ENCODE measurements at regions not wholly inside any gene's neighbourhood (a gene's known extent, or its start where the extent isn't known, plus 50 kb on each side); places are given as distances from the start of the nearest gene placed in this dataset.
A peak's percentile ranks its signal among the peaks of the same experiment; 100 is the strongest.

GRCh38 chr5:158423623-158424200 lies 564.8 kb upstream of the CLINT1 start:
- H3K4me1 ChIP-seq, result peaks cover 0 to 19% (median 10%) of the 10 kb centered on the region in 10 experiments; a peak in 12 of 20 replicates
- H4K20me1 ChIP-seq, result no peaks in the 10 kb centered on the region
- H3K9me3 ChIP-seq (replicated peaks in 1 of 11), result peaks cover 21 to 99% (median 86%) of the 10 kb centered on the region in 11 experiments
- no peak overlapping the region for H3K4me2 ChIP-seq
- H3K4me3 ChIP-seq, result no peak overlapping the region
- no peak for TF ChIP-seq Cebpa-rat (IDR thresholded peaks at IDR 0.05)
- peaks cover 0 to 60% (median 25%) of the 10 kb centered on the region in 11 experiments; a peak in 16 of 22 replicates for H3K36me3 ChIP-seq
- H3K27me3 ChIP-seq, result no peaks in the 10 kb centered on the region
- no peak overlapping the region for H3K9ac ChIP-seq
- H3K27ac ChIP-seq, result no peak overlapping the region

DNA sequence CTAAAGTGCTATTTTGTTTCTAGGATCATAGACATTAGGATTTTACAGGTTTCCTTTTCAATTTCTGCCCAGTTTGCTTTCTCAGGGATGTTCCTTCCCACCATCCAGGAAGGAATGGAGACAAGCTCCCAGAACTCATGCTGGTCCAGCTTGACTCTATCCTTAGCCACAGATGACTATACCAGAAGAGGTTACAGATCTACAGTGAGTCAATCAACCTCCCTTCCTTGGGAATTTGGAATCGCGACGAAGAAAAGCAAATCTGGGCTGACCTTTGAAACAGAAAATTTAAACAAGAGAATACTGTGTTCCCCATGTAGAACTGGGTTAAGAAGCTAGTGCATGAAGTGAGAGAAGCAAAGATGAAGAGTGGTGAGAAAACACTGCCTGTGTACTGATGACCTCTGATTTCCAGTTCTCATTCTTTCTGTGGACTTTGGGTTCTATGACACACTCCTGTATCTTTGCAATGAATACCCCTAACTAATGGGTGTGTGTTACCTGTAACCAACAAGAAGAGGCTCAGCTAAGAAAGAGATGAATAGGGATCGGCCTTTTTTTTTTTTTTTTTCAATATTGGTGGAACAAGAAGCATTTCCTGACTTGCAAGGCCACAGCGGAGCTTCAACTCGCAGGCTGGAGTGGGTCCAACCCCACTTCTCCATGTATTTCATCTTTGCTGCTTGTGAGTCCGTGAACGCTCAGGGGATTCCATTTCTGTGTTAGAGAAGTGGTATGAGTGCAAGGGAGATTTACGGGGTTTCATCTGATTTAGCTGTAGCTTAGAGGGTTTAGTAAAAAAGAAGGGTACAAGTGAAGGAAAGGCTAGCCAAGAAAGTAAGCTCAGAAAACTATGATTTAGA lies 563.9 kb upstream of the CLINT1 start:
- TF ChIP-seq Cebpa-rat (IDR thresholded peaks at IDR 0.05), result no peak
- Histone ChIP-seq H4K20me1 (no peaks in the 10 kb centered on the region), H3K27ac (no peak overlapping the region), H3K27me3 (no peaks in the 10 kb centered on the region), H3K4me2 (no peak overlapping the region), H3K4me3 (no peak overlapping the region), H3K4me1 (peaks cover 0 to 19% (median 10%) of the 10 kb centered on the region in 10 experiments; a peak in 12 of 20 replicates), H3K36me3 (peaks cover 0 to 68% (median 33%) of the 10 kb centered on the region in 11 experiments; a peak in 16 of 22 replicates), H3K9me3 (replicated peaks in 1 of 11) (peaks cover 30 to 99% (median 86%) of the 10 kb centered on the region in 11 experiments), H3K9ac (no peak overlapping the region)

- peaks cover 42 to 99% (median 91%) of the 10 kb centered on the region in 11 experiments for H3K9me3 ChIP-seq (replicated peaks in 1 of 11)
- no peak for TF ChIP-seq Cebpa-rat (IDR thresholded peaks at IDR 0.05)
- no peak overlapping the region for H3K9ac ChIP-seq
- H4K20me1 ChIP-seq, result no peaks in the 10 kb centered on the region
- no peak overlapping the region for H3K27ac ChIP-seq
- H3K4me1 ChIP-seq, result peaks cover 0 to 13% (median 10%) of the 10 kb centered on the region in 10 experiments; a peak in 12 of 20 replicates
- no peak overlapping the region for H3K4me3 ChIP-seq
- H3K4me2 ChIP-seq, result peak overlapping the region in 8 of 11 experiments; percentile 10 to 57 (median 34); a peak in 11 of 22 replicates
- H3K27me3 ChIP-seq, result no peaks in the 10 kb centered on the region
- H3K36me3 ChIP-seq, result peaks cover 0 to 79% (median 33%) of the 10 kb centered on the region in 11 experiments; a peak in 16 of 22 replicates
Measured at GRCh38 chr5:158421319-158421718, 562.4 kb upstream of the CLINT1 start.

- Histone ChIP-seq H3K4me1 (peaks cover 0 to 13% (median 10%) of the 10 kb centered on the region in 10 experiments; a peak in 14 of 20 replicates), H3K27ac (no peak overlapping the region), H3K9me3 (replicated peaks in 1 of 11) (peaks cover 30 to 99% (median 90%) of the 10 kb centered on the region in 11 experiments), H3K4me2 (peak overlapping the region in 1 of 11 experiments; percentile 17; a peak in 1 of 22 replicates), H3K27me3 (no peaks in the 10 kb centered on the region), H3K36me3 (peaks cover 0 to 68% (median 23%) of the 10 kb centered on the region in 11 experiments; a peak in 14 of 22 replicates), H3K9ac (no peak overlapping the region), H3K4me3 (no peak overlapping the region), H4K20me1 (no peaks in the 10 kb centered on the region)
- TF ChIP-seq Cebpa-rat (IDR thresholded peaks at IDR 0.05), result no peak
Measured at GRCh38 chr5:158419186-158419585, 560.2 kb upstream of the CLINT1 start.

GRCh38 chr5:158414780-158415179 lies 555.8 kb upstream of the CLINT1 start:
- Histone ChIP-seq H3K4me3 (no peak overlapping the region), H3K9me3 (replicated peaks in 1 of 11) (peaks cover 14 to 99% (median 88%) of the 10 kb centered on the region in 11 experiments; a peak in 20 of 22 replicates), H3K4me2 (no peak overlapping the region), H3K4me1 (peaks cover 0 to 26% (median 0%) of the 10 kb centered on the region in 10 experiments; a peak in 6 of 20 replicates), H4K20me1 (no peaks in the 10 kb centered on the region), H3K27ac (no peak overlapping the region), H3K36me3 (peaks cover 0 to 52% (median 12%) of the 10 kb centered on the region in 11 experiments; a peak in 11 of 22 replicates), H3K9ac (no peak overlapping the region), H3K27me3 (no peaks in the 10 kb centered on the region)
- TF ChIP-seq Cebpa-rat (IDR thresholded peaks at IDR 0.05), result no peak

- Histone ChIP-seq H4K20me1 (no peaks in the 10 kb centered on the region), H3K27ac (no peak overlapping the region), H3K4me3 (no peak overlapping the region), H3K9ac (no peak overlapping the region), H3K4me1 (peaks cover 0 to 26% (median 0%) of the 10 kb centered on the region in 10 experiments; a peak in 6 of 20 replicates), H3K4me2 (peak overlapping the region in 1 of 11 experiments; percentile 3; a peak in 1 of 22 replicates), H3K27me3 (no peaks in the 10 kb centered on the region), H3K9me3 (replicated peaks in 1 of 11) (peaks cover 14 to 99% (median 87%) of the 10 kb centered on the region in 11 experiments; a peak in 20 of 22 replicates), H3K36me3 (peaks cover 0 to 54% (median 12%) of the 10 kb centered on the region in 11 experiments; a peak in 11 of 22 replicates)
- TF ChIP-seq Cebpa-rat (IDR thresholded peaks at IDR 0.05), result no peak
Measured at GRCh38 chr5:158414333-158414762, 555.4 kb upstream of the CLINT1 start.

DNA sequence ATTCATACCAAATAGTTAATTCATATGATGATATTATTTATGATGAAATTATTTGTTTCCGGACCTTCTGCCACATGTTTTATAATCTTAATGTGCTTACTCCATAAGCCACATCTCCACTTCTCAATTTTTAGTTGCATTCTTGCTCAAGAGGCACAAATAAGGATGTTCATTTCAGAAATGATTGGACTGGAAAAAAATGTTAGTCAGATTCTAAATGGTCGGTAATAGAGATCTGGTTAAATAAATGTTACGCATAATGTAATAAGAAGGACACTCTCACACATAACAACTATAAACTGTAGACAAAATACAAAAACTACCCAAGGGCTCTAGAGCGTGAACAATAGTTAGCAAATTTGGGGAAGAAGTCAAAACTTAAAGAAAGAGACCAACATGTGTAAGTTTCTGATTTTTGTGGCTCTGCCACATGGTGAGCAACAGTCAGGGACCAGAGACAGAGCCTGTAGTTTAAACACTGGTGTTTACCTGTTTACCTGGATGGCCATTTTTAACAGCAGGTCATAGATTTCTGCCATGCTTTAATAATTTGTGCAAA lies 554.3 kb upstream of the CLINT1 start:
- H3K9ac ChIP-seq, result peak overlapping the region in 2 of 11 experiments; percentile 9 to 23; a peak in 2 of 22 replicates
- H3K9me3 ChIP-seq (replicated peaks in 1 of 11), result peaks cover 3 to 99% (median 87%) of the 10 kb centered on the region in 11 experiments; a peak in 20 of 22 replicates
- H3K27me3 ChIP-seq, result no peaks in the 10 kb centered on the region
- no peak for TF ChIP-seq Cebpa-rat (IDR thresholded peaks at IDR 0.05)
- no peak overlapping the region for H3K4me3 ChIP-seq
- peak overlapping the region in 4 of 11 experiments; percentile 14 to 63 (median 25); a peak in 5 of 22 replicates for H3K27ac ChIP-seq
- peaks cover 0 to 49% (median 7%) of the 10 kb centered on the region in 11 experiments; a peak in 10 of 22 replicates for H3K36me3 ChIP-seq
- H3K4me1 ChIP-seq, result peaks cover 0 to 26% (median 0%) of the 10 kb centered on the region in 10 experiments; a peak in 6 of 20 replicates
- peak overlapping the region in 3 of 11 experiments; percentile 15 to 64 (median 19); a peak in 4 of 22 replicates for H3K4me2 ChIP-seq
- no peaks in the 10 kb centered on the region for H4K20me1 ChIP-seq

DNA sequence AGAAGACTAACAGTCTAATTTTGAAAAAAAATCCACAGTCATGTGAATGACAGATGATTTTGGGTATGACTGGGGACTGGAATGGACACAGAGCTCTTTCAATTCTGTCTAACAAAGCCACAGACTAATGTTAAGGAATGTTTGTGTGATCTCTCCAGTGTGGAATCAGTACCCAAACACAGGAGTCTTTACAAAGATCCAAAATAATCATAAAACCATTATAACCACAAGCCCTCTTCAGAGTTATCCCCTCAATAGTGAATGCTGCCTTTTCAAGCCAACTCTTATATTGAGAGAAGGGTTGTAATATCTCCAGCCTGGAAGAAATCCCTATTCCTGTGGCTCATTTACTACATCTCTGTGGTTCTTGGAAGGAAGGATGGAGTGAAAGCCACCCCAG lies 552.0 kb upstream of the CLINT1 start:
- no peak for TF ChIP-seq Cebpa-rat (IDR thresholded peaks at IDR 0.05)
- Histone ChIP-seq H3K9ac (no peak overlapping the region), H4K20me1 (no peaks in the 10 kb centered on the region), H3K4me2 (no peak overlapping the region), H3K4me3 (no peak overlapping the region), H3K4me1 (peaks cover 0 to 43% (median 3%) of the 10 kb centered on the region in 10 experiments; a peak in 9 of 20 replicates), H3K27ac (no peak overlapping the region), H3K36me3 (peaks cover 0 to 45% (median 4%) of the 10 kb centered on the region in 11 experiments; a peak in 9 of 22 replicates), H3K9me3 (replicated peaks in 1 of 11) (peaks cover 0 to 98% (median 86%) of the 10 kb centered on the region in 11 experiments; a peak in 20 of 22 replicates), H3K27me3 (no peaks in the 10 kb centered on the region)
